Astrocyte (in vitro differentiated cells and primary cell): ENCODE measurements at regions not wholly inside any gene's neighbourhood (a gene's known extent, or its start where the extent isn't known, plus 50 kb on each side); places are given as distances from the start of the nearest gene placed in this dataset.

Experiments
- DNase-seq: peaks from one replicate; pipeline ENCODE4 v3.0.0-alpha.2; 2010; ENCODE audit warnings: low read depth
- FAIRE-seq: peaks from 2 replicates; lab custom pipeline; 2011; peaks lifted over from hg19 to GRCh38; lab: Jason Lieb, UNC
- H2AFZ ChIP-seq: 2 replicates; pipeline ENCODE4 v1.6.0; 2012; ENCODE audit warnings: low read depth, low read length, inconsistent platforms
- H3K27ac ChIP-seq: 2 replicates; pipeline ENCODE4 v1.5.1; 2011; ENCODE audit warnings: low read depth, low read length, inconsistent platforms
- H3K27me3 ChIP-seq: 2 replicates; pipeline ENCODE4 v1.6.0; 2011; ENCODE audit warnings: low read length, inconsistent platforms; ENCODE audit not compliant: insufficient read depth
- H3K36me3 ChIP-seq: 2 replicates; pipeline ENCODE4 v1.5.1; 2011; ENCODE audit warnings: low read length, inconsistent platforms; ENCODE audit not compliant: insufficient read depth
- H3K4me1 ChIP-seq: 2 replicates; pipeline ENCODE4 v1.5.1; 2011; ENCODE audit warnings: low read length, inconsistent platforms; ENCODE audit not compliant: insufficient read depth
- H3K4me2 ChIP-seq: 2 replicates; pipeline ENCODE4 v1.6.0; 2012; ENCODE audit warnings: low read length, inconsistent platforms
- H3K4me3 ChIP-seq: 2 replicates; pipeline ENCODE4 v1.5.1; 2011; ENCODE audit warnings: low read depth, mild to moderate bottlenecking, low read length, inconsistent platforms; ENCODE audit not compliant: insufficient read depth
- H3K79me2 ChIP-seq: 2 replicates; pipeline ENCODE4 v1.6.0; 2012; ENCODE audit warnings: mild to moderate bottlenecking, low read length, inconsistent platforms; ENCODE audit not compliant: insufficient read depth
- H3K9ac ChIP-seq: 2 replicates; pipeline ENCODE4 v1.6.0; 2012; ENCODE audit warnings: mild to moderate bottlenecking, low read length, inconsistent platforms
- H3K9me3 ChIP-seq: 2 replicates; pipeline ENCODE4 v1.5.1; 2012; ENCODE audit warnings: low read depth, mild to moderate bottlenecking, low read length, inconsistent platforms; ENCODE audit not compliant: insufficient read depth
- H4K20me1 ChIP-seq: 2 replicates; pipeline ENCODE4 v1.6.0; 2012; ENCODE audit warnings: low read length, inconsistent platforms; ENCODE audit not compliant: insufficient read depth
- H3K27ac Mint-ChIP-seq: one replicate; pipeline ENCODE4 v1.8.0; 2021; ENCODE audit warnings: mild to moderate bottlenecking, mixed read lengths; ENCODE audit not compliant: unreplicated experiment
- H3K27me3 Mint-ChIP-seq: one replicate; pipeline ENCODE4 v1.8.0; 2021; ENCODE audit warnings: low read depth, mixed read lengths; ENCODE audit not compliant: unreplicated experiment
- H3K36me3 Mint-ChIP-seq: one replicate; pipeline ENCODE4 v1.8.0; 2021; ENCODE audit warnings: low read depth, mixed read lengths; ENCODE audit not compliant: unreplicated experiment
- H3K4me1 Mint-ChIP-seq: one replicate; pipeline ENCODE4 v1.8.0; 2021; ENCODE audit warnings: low read depth, mixed read lengths; ENCODE audit not compliant: unreplicated experiment
- H3K4me3 Mint-ChIP-seq: one replicate; pipeline ENCODE4 v1.8.0; 2021; ENCODE audit warnings: mild to moderate bottlenecking, moderate library complexity, mixed read lengths; ENCODE audit not compliant: unreplicated experiment
- H3K9me3 Mint-ChIP-seq: one replicate; pipeline ENCODE4 v1.8.0; 2021; ENCODE audit warnings: mild to moderate bottlenecking, mixed read lengths; ENCODE audit not compliant: unreplicated experiment
- EZH2 ChIP-seq: IDR thresholded peaks from 2 replicates; pipeline ENCODE4 v1.6.1; 2012; ENCODE audit warnings: mild to moderate bottlenecking, low read length, inconsistent platforms; ENCODE audit not compliant: insufficient read depth
- TF ChIP-seq, protein P1 (sequence below): IDR thresholded peaks from 2 replicates; pipeline ENCODE4 v1.5.1; 2011; ENCODE audit warnings: low read depth, mild to moderate bottlenecking, inconsistent platforms, low read length, moderate library complexity; ENCODE audit not compliant: insufficient read depth

DNA sequence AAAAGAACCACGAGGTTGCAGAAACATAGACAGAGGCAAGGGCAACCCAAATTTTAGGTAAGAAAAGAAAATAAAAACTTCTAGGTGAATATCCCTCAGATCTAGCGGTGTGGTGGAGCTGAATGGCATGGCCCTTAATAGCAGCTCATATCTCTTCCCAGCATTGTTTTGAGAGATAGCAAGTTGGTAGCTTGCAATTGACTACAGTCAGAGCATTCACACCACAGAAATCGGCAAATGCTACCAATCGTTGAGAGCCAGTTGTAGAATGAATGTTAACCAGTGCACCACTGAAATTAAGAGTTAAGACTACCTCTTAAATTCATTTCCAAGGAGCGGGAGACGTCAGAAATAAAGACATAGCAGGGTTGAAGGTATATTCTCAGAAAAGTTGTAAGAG lies 184.0 kb upstream of the KIT start:
- Histone ChIP-seq H2AFZ (no peak overlapping the region), H3K36me3 (no peaks in the 10 kb centered on the region), H3K9ac (no peak overlapping the region), H3K9me3 (no peaks in the 10 kb centered on the region), H3K27ac (no peak overlapping the region), H3K27me3 (no peaks in the 10 kb centered on the region), H3K79me2 (no peaks in the 10 kb centered on the region), H4K20me1 (no peaks in the 10 kb centered on the region), H3K4me2 (no peak overlapping the region), H3K4me3 (no peak overlapping the region), H3K4me1 (no peaks in the 10 kb centered on the region)
- Mint-ChIP-seq H3K4me1 (peaks cover 12% of the 10 kb centered on the region), H3K36me3 (no peaks in the 10 kb centered on the region), H3K27ac (no peak overlapping the region), H3K4me3 (no peak overlapping the region), H3K27me3 (no peaks in the 10 kb centered on the region), H3K9me3 (peaks cover 6% of the 10 kb centered on the region)
- FAIRE-seq (no peak), DNase-seq (no peak)
- TF ChIP-seq EZH2, result no peak
- TF ChIP-seq, protein P1, sequence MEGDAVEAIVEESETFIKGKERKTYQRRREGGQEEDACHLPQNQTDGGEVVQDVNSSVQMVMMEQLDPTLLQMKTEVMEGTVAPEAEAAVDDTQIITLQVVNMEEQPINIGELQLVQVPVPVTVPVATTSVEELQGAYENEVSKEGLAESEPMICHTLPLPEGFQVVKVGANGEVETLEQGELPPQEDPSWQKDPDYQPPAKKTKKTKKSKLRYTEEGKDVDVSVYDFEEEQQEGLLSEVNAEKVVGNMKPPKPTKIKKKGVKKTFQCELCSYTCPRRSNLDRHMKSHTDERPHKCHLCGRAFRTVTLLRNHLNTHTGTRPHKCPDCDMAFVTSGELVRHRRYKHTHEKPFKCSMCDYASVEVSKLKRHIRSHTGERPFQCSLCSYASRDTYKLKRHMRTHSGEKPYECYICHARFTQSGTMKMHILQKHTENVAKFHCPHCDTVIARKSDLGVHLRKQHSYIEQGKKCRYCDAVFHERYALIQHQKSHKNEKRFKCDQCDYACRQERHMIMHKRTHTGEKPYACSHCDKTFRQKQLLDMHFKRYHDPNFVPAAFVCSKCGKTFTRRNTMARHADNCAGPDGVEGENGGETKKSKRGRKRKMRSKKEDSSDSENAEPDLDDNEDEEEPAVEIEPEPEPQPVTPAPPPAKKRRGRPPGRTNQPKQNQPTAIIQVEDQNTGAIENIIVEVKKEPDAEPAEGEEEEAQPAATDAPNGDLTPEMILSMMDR, result no peak

DNA sequence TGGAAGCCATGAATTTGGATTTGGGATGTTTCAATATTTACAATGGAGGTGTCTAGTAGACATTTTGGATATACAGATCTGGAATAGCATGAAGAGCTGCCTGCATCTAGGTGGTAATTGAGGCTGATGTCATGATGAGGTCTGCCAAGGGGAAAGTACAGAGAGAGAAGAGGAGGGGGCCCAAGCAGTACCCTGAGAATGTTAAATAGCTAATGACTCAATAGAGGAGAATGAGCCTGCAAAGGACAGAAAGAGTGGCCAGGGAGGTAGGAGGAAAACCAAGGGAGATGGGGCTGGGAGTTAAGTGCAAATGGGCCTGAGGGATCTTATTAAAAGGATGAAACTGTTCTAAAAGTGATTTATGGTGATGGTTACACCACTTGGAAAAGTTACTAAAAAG lies 182.2 kb upstream of the KIT start:
- Histone ChIP-seq H3K79me2 (no peaks in the 10 kb centered on the region), H3K4me1 (no peaks in the 10 kb centered on the region), H2AFZ (no peak overlapping the region), H4K20me1 (no peaks in the 10 kb centered on the region), H3K4me3 (no peak overlapping the region), H3K9me3 (no peaks in the 10 kb centered on the region), H3K4me2 (no peak overlapping the region), H3K27me3 (no peaks in the 10 kb centered on the region), H3K36me3 (no peaks in the 10 kb centered on the region), H3K27ac (no peak overlapping the region), H3K9ac (no peak overlapping the region)
- DNase-seq, result no peak
- H3K36me3 Mint-ChIP-seq, result no peaks in the 10 kb centered on the region
- no peak overlapping the region for H3K27ac Mint-ChIP-seq
- FAIRE-seq, result no peak
- H3K9me3 Mint-ChIP-seq, result peaks cover 8% of the 10 kb centered on the region
- peak overlapping the region; percentile 36 for H3K4me3 Mint-ChIP-seq
- peaks cover 12% of the 10 kb centered on the region for H3K4me1 Mint-ChIP-seq
- no peaks in the 10 kb centered on the region for H3K27me3 Mint-ChIP-seq
- TF ChIP-seq EZH2, result no peak
- TF ChIP-seq, protein P1, result no peak

DNA sequence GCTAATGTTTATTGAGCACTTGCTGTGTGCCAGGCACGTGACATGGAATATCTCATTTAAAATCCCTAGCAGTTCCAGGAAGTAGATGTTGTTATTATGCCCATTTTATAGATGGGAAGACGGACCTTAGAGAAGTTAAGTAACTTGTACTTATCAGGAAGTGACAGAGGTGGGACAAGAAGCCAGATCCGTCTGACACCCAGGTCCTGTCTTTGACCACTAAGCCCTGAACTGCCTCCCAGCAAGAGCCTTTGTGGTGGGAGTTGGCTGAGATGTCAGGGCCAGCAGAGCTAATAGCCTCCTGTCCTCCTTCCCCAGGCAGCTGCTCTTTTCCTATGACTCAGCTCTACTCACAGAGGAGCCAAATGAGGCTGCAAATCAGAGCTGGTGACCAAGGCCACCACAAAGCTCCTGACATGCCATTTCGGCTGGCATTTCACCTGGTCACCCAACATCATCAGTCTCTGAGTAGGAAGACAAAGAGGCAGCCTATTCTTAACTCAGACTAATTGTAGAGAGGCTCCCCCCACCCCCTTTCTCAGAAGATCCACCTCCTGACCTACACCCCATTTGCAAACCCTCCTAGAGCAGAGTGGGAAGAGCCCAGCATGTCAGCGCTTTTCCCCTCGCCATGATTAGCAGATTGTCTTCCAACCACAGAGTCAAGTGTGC lies 175.1 kb upstream of the KIT start:
- H3K36me3 ChIP-seq, result no peaks in the 10 kb centered on the region
- H3K27ac Mint-ChIP-seq, result peak overlapping the region; percentile 58
- no peak overlapping the region for H3K4me3 ChIP-seq
- H4K20me1 ChIP-seq, result no peaks in the 10 kb centered on the region
- H3K9me3 Mint-ChIP-seq, result peaks cover 13% of the 10 kb centered on the region
- no peak overlapping the region for H2AFZ ChIP-seq
- no peak overlapping the region for H3K9ac ChIP-seq
- no peak overlapping the region for H3K4me3 Mint-ChIP-seq
- no peaks in the 10 kb centered on the region for H3K27me3 ChIP-seq
- no peak overlapping the region for H3K27ac ChIP-seq
- H3K27me3 Mint-ChIP-seq, result no peaks in the 10 kb centered on the region
- TF ChIP-seq, protein P1, result no peak
- no peak for TF ChIP-seq EZH2
- H3K4me1 ChIP-seq, result no peaks in the 10 kb centered on the region
- peak; percentile 33 for DNase-seq
- H3K36me3 Mint-ChIP-seq, result no peaks in the 10 kb centered on the region
- peak; percentile 37 for FAIRE-seq
- peaks cover 12% of the 10 kb centered on the region for H3K4me1 Mint-ChIP-seq
- no peaks in the 10 kb centered on the region for H3K79me2 ChIP-seq
- no peak overlapping the region for H3K4me2 ChIP-seq
- no peaks in the 10 kb centered on the region for H3K9me3 ChIP-seq
